Gastrocnemius medialis (tissue), 4 donors: ENCODE measurements at regions not wholly inside any gene's neighbourhood (a gene's known extent, or its start where the extent isn't known, plus 50 kb on each side); places are given as distances from the start of the nearest gene placed in this dataset.

Source experiments
- CTCF ChIP-seq, 5 experiments: fragments of 450-650 bp in 3 of 5; fragments of 200-600 bp in 2 of 5; sonication (generic) in 2 of 5; IDR thresholded peaks in 4 of 5; conservative IDR thresholded peaks in 1 of 5; 1 replicate in 4 of 5; 2 replicates in 1 of 5; pipeline ENCODE4 v1.5.1; 2016 to 2019; ENCODE audit warnings: antibody characterized with exemption in 5 of 5, mild to moderate bottlenecking in 3 of 5, moderate library complexity in 3 of 5
- POLR2A ChIP-seq, 2 donors: fragments of 450-650 bp; IDR thresholded peaks; one replicate each; pipeline ENCODE4 v1.6.1; 2017; ENCODE audit warnings: antibody characterized with exemption in 2 of 2, mild to moderate bottlenecking in 2 of 2, moderate library complexity in 2 of 2

GRCh38 chr6:106739387-106739786 is 110.0 kb downstream of the QRSL1 start:
- no peak for TF ChIP-seq CTCF (IDR thresholded peaks at IDR 0.05 in 4 of 5, conservative IDR thresholded peaks at IDR 0.05 in 1 of 5)
- no peak for TF ChIP-seq POLR2A (IDR thresholded peaks at IDR 0.05)
